Memory B cell (primary cell): ENCODE measurements at regions not wholly inside any gene's neighbourhood (a gene's known extent, or its start where the extent isn't known, plus 50 kb on each side); places are given as distances from the start of the nearest gene placed in this dataset.
"Not testable (repeated sequence)": the region's sequence is repeated elsewhere in the genome, so short reads cannot be mapped to it uniquely, and the experiment has no call there.

Experiments
- ATAC-seq: fragments of 150-1000 bp; cut with Tn5 transposase; 2 replicates; pipeline ENCODE4 v1.10.0; 2021; ENCODE audit warnings: low read depth, mild to moderate bottlenecking, moderate library complexity
- DNase-seq, 2 donors: peaks; one replicate each; pipeline ENCODE4 v3.0.0; 2022; ENCODE audit warnings: low spot score in 2 of 2
- H3K27ac Mint-ChIP-seq: one replicate; pipeline ENCODE4 v1.8.0; 2022; ENCODE audit warnings: mild to moderate bottlenecking, moderate library complexity, mixed read lengths
- H3K27me3 Mint-ChIP-seq: one replicate; pipeline ENCODE4 v1.8.0; 2022; ENCODE audit warnings: mixed read lengths
- H3K36me3 Mint-ChIP-seq: one replicate; pipeline ENCODE4 v1.8.0; 2022; ENCODE audit warnings: mild to moderate bottlenecking, mixed read lengths
- H3K4me1 Mint-ChIP-seq: one replicate; pipeline ENCODE4 v1.8.0; 2022; ENCODE audit warnings: mixed read lengths
- H3K4me3 Mint-ChIP-seq: one replicate; pipeline ENCODE4 v1.8.0; 2022; ENCODE audit warnings: mild to moderate bottlenecking, moderate library complexity, mixed read lengths
- H3K9me3 Mint-ChIP-seq: one replicate; pipeline ENCODE4 v1.8.0; 2022; ENCODE audit warnings: mixed read lengths

GRCh38 chr11:89545691-89546090 lies 54.5 kb upstream of the NOX4 start:
- H3K4me1 Mint-ChIP-seq = no peaks in the 10 kb centered on the region
- no peak overlapping the region for H3K4me3 Mint-ChIP-seq
- H3K9me3 Mint-ChIP-seq = no peaks in the 10 kb centered on the region
- no peaks in the 10 kb centered on the region for H3K27me3 Mint-ChIP-seq
- H3K27ac Mint-ChIP-seq = no peak overlapping the region
- DNase-seq (no peak), ATAC-seq (no peak)
- no peaks in the 10 kb centered on the region for H3K36me3 Mint-ChIP-seq

- H3K36me3 Mint-ChIP-seq, H3K27ac Mint-ChIP-seq: not testable (repeated sequence)
These were observed 64.6 kb upstream of the NOX4 start for GRCh38 chr11:89555781-89556180.

GRCh38 chr11:89556731-89557707 lies 65.8 kb upstream of the NOX4 start:
- H3K27me3 Mint-ChIP-seq, H3K4me3 Mint-ChIP-seq, DNase-seq, ATAC-seq, H3K9me3 Mint-ChIP-seq, H3K4me1 Mint-ChIP-seq, H3K36me3 Mint-ChIP-seq, H3K27ac Mint-ChIP-seq: not testable (repeated sequence)

More at GRCh38 chr11:89555781-89556180, 64.6 kb upstream of the NOX4 start:
- DNase-seq, H3K4me1 Mint-ChIP-seq, H3K27me3 Mint-ChIP-seq, ATAC-seq, H3K9me3 Mint-ChIP-seq, H3K4me3 Mint-ChIP-seq: not testable (repeated sequence)

DNA sequence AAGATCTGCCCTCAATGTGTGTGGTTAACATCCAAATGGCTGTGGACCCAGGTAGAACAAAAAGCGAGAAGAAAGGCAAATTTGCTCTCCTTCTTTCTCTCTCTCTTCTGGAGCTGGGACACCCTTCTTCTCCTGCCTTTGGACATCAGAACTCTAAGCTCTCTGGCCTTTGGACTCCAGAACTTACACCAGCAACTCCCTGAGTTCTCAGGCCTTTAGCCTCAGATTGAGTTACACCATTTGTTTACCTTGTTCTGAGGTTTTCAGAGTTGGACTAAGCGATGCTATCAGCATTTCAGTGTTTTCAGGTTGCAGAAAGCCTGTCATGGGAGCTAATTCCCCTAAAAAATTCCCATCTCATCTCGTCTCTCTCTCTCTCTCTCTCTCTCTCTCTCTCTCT lies 69.4 kb upstream of the NOX4 start:
- not testable (repeated sequence) for ATAC-seq, H3K9me3 Mint-ChIP-seq, H3K27me3 Mint-ChIP-seq, H3K4me3 Mint-ChIP-seq, H3K4me1 Mint-ChIP-seq, DNase-seq, H3K36me3 Mint-ChIP-seq, H3K27ac Mint-ChIP-seq

GRCh38 chr11:89562731-89563130 lies 71.6 kb upstream of the NOX4 start:
- H3K9me3 Mint-ChIP-seq, H3K4me1 Mint-ChIP-seq, ATAC-seq, H3K4me3 Mint-ChIP-seq, H3K27ac Mint-ChIP-seq, DNase-seq, H3K36me3 Mint-ChIP-seq, H3K27me3 Mint-ChIP-seq: not testable (repeated sequence)

DNA sequence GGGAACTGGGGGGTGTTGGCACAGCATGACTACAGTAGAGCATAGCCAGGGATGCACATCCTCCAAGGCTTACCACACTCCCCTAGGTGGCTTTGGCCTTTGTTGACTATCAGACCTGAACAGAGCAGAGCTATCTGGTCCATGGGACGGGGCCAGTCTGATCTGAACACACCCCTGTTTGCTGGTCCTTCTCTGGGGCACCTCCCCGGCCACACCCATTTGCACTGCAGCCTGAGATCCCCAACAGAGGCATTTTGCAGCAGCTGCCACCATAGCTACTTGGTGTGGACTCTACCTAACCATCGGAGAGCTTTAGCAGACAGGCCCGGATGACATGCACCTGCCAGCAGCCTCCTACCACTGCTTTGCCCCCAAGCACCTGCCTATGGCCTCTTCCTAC lies 75.8 kb upstream of the NOX4 start:
- no peaks in the 10 kb centered on the region for H3K27me3 Mint-ChIP-seq
- ATAC-seq = no peak
- no peak overlapping the region for H3K4me3 Mint-ChIP-seq
- H3K36me3 Mint-ChIP-seq = no peaks in the 10 kb centered on the region
- peaks cover 7% of the 10 kb centered on the region for H3K9me3 Mint-ChIP-seq
- DNase-seq = no peak
- H3K27ac Mint-ChIP-seq = no peak overlapping the region
- no peaks in the 10 kb centered on the region for H3K4me1 Mint-ChIP-seq

GRCh38 chr11:89569387-89569786 lies 78.2 kb upstream of the NOX4 start:
- H3K4me3 Mint-ChIP-seq, H3K27me3 Mint-ChIP-seq, H3K4me1 Mint-ChIP-seq, ATAC-seq, H3K27ac Mint-ChIP-seq, H3K36me3 Mint-ChIP-seq, H3K9me3 Mint-ChIP-seq, DNase-seq: not testable (repeated sequence)

- not testable (repeated sequence) for DNase-seq, H3K36me3 Mint-ChIP-seq, H3K27me3 Mint-ChIP-seq, H3K4me1 Mint-ChIP-seq, ATAC-seq, H3K27ac Mint-ChIP-seq, H3K4me3 Mint-ChIP-seq, H3K9me3 Mint-ChIP-seq
These were observed 80.5 kb upstream of the NOX4 start for GRCh38 chr11:89571706-89572105.

- H3K27me3 Mint-ChIP-seq, DNase-seq, ATAC-seq, H3K36me3 Mint-ChIP-seq, H3K9me3 Mint-ChIP-seq, H3K4me3 Mint-ChIP-seq, H3K4me1 Mint-ChIP-seq, H3K27ac Mint-ChIP-seq: not testable (repeated sequence)
These were observed 84.7 kb upstream of the NOX4 start for GRCh38 chr11:89575846-89576245.

DNA sequence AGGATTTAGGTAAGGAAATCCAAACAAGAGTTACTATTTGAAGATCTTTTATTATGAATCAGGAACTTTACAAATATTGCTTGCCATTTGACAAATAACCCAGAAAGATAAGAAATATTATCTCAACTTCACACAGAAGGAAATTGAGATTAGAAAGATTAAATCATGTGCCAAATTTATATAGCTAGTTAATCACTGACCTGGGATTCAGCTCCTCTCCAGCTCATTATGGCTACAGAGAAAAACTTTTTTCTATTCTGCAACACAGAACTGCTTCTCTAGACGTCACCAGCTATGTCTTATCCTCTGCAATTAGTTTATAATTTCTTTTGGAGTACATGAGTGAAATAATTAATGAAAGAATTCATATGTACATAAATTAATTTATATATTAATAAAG lies 86.3 kb upstream of the NOX4 start:
- not testable (repeated sequence) for H3K36me3 Mint-ChIP-seq, H3K27me3 Mint-ChIP-seq, DNase-seq, ATAC-seq, H3K27ac Mint-ChIP-seq, H3K4me3 Mint-ChIP-seq, H3K4me1 Mint-ChIP-seq, H3K9me3 Mint-ChIP-seq

DNA sequence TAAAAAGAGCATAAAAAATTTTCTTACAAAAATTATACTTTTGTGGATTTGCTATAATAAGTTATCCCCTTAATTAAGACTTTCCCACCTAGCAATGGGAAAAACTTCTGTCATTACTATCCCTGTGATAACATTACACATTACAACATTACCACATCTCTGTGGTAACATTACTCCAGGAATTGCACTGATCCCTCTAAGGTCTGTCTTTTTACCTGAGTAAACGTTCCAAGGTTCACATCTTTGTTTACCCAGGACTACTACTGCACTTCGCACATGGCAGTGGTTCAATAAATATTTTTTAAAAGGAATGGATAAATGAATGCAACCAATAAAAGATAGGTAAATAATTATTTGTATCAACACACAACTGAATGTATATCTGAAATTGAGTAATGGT lies 92.4 kb upstream of the NOX4 start:
- Mint-ChIP-seq H3K9me3 (peaks cover 2% of the 10 kb centered on the region), H3K36me3 (no peaks in the 10 kb centered on the region), H3K4me3 (no peak overlapping the region), H3K4me1 (no peaks in the 10 kb centered on the region), H3K27ac (no peak overlapping the region), H3K27me3 (no peaks in the 10 kb centered on the region)
- no peak for DNase-seq
- ATAC-seq = no peak

DNA sequence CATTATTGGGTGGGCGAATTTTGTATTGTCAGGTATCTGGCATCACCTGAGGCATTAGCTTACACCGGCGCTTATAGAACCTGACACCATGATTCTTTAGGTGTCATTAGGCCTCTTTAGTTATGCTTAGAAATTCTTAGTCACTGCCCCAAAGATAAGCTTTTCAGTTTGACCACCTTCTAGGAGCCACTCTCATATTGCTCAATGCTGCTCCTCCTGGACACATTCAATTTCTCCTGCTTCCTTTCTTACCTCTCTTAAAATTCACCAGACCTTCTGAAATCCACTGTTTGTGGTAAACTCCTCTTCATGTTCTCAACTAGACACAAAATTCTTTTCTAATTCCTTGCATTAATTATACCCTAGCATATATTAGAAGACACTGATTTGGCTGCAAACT lies 93.9 kb upstream of the NOX4 start:
- H3K27me3 Mint-ChIP-seq, ATAC-seq, H3K4me3 Mint-ChIP-seq: not testable (repeated sequence)

GRCh38 chr11:89585471-89585870 lies 94.3 kb upstream of the NOX4 start:
- ATAC-seq, H3K36me3 Mint-ChIP-seq, H3K27me3 Mint-ChIP-seq, H3K27ac Mint-ChIP-seq, H3K9me3 Mint-ChIP-seq, H3K4me3 Mint-ChIP-seq, H3K4me1 Mint-ChIP-seq, DNase-seq: not testable (repeated sequence)

More for the DNA sequence above, 93.9 kb upstream of the NOX4 start:
- not testable (repeated sequence) for H3K36me3 Mint-ChIP-seq, DNase-seq, H3K27ac Mint-ChIP-seq, H3K9me3 Mint-ChIP-seq, H3K4me1 Mint-ChIP-seq

GRCh38 chr11:89589413-89589812 lies 98.2 kb upstream of the NOX4 start:
- not testable (repeated sequence) for H3K36me3 Mint-ChIP-seq, H3K4me1 Mint-ChIP-seq, ATAC-seq, H3K9me3 Mint-ChIP-seq, H3K27ac Mint-ChIP-seq, H3K27me3 Mint-ChIP-seq, H3K4me3 Mint-ChIP-seq, DNase-seq
